ENCODE measurements at regions not wholly inside any gene's neighbourhood (a gene's known extent, or its start where the extent isn't known, plus 50 kb on each side); places are given as distances from the start of the nearest gene placed in this dataset.

GRCh38 chr5:100303216-100303615 lies 232.0 kb upstream of the FAM174A start:
- no peaks in the 10 kb centered on the region for H3K79me2 ChIP-seq (ENCODE audit: control insufficient read depth, insufficient read depth, low read length)
- no peak overlapping the region for H3K9ac ChIP-seq (ENCODE audit: insufficient read depth, low read length)
- no peak overlapping the region for H3K4me2 ChIP-seq (ENCODE audit: extremely low read depth, insufficient read depth, low read length)
- TF ChIP-seq EZH2 (IDR thresholded peaks at IDR 0.05; ENCODE audit: low read length, missing control alignments) (no peak), CTCF (conservative IDR thresholded peaks at IDR 0.05 in 1 of 2, IDR thresholded peaks at IDR 0.05 in 1 of 2; ENCODE audit: low read depth in 1 of 2, low read length in 2 of 2) (no peak)
- no peaks in the 10 kb centered on the region for H3K36me3 ChIP-seq (ENCODE audit: control insufficient read depth, insufficient read depth, low read length)
- H3K4me3 ChIP-seq (replicated peaks in 1 of 4; ENCODE audit: control extremely low read depth in 1 of 4, insufficient read depth in 1 of 4, low read depth in 3 of 4, low read length in 4 of 4): no peak overlapping the region
- DNase-seq (ENCODE audit: low read depth in 2 of 2): no peak
- no peak overlapping the region for H2AFZ ChIP-seq (ENCODE audit: low read length)
- H3K4me1 ChIP-seq (ENCODE audit: control insufficient read depth, extremely low read depth, insufficient read depth, low read length): no peaks in the 10 kb centered on the region
- no peaks in the 10 kb centered on the region for H3K27me3 ChIP-seq (ENCODE audit: control insufficient read depth, insufficient read depth, low read length)
- no peaks in the 10 kb centered on the region for H3K9me3 ChIP-seq (ENCODE audit: control insufficient read depth, insufficient read depth, low read depth, low read length)
- H3K27ac ChIP-seq (ENCODE audit: insufficient read depth, low read length): no peak overlapping the region
- H4K20me1 ChIP-seq (ENCODE audit: control insufficient read depth, extremely low read depth, insufficient read depth, low read length): no peaks in the 10 kb centered on the region

GRCh38 chr5:100299261-100299660 lies 235.9 kb upstream of the FAM174A start:
- no peak overlapping the region for H2AFZ ChIP-seq (ENCODE audit: low read length)
- H3K4me3 ChIP-seq (replicated peaks in 1 of 4; ENCODE audit: control extremely low read depth in 1 of 4, insufficient read depth in 1 of 4, low read depth in 3 of 4, low read length in 4 of 4): no peak overlapping the region
- no peaks in the 10 kb centered on the region for H3K9me3 ChIP-seq (ENCODE audit: control insufficient read depth, insufficient read depth, low read depth, low read length)
- no peaks in the 10 kb centered on the region for H3K79me2 ChIP-seq (ENCODE audit: control insufficient read depth, insufficient read depth, low read length)
- TF ChIP-seq CTCF (conservative IDR thresholded peaks at IDR 0.05 in 1 of 2, IDR thresholded peaks at IDR 0.05 in 1 of 2; ENCODE audit: low read depth in 1 of 2, low read length in 2 of 2) (no peak), EZH2 (IDR thresholded peaks at IDR 0.05; ENCODE audit: low read length, missing control alignments) (no peak)
- no peaks in the 10 kb centered on the region for H3K4me1 ChIP-seq (ENCODE audit: control insufficient read depth, extremely low read depth, insufficient read depth, low read length)
- no peak for DNase-seq (ENCODE audit: low read depth in 2 of 2)
- H3K36me3 ChIP-seq (ENCODE audit: control insufficient read depth, insufficient read depth, low read length): no peaks in the 10 kb centered on the region
- no peak overlapping the region for H3K27ac ChIP-seq (ENCODE audit: insufficient read depth, low read length)
- no peak overlapping the region for H3K4me2 ChIP-seq (ENCODE audit: extremely low read depth, insufficient read depth, low read length)
- H3K27me3 ChIP-seq (ENCODE audit: control insufficient read depth, insufficient read depth, low read length): no peaks in the 10 kb centered on the region
- H4K20me1 ChIP-seq (ENCODE audit: control insufficient read depth, extremely low read depth, insufficient read depth, low read length): no peaks in the 10 kb centered on the region
- no peak overlapping the region for H3K9ac ChIP-seq (ENCODE audit: insufficient read depth, low read length)

- H3K27ac ChIP-seq (ENCODE audit: insufficient read depth, low read length): no peak overlapping the region
- H3K4me1 ChIP-seq (ENCODE audit: control insufficient read depth, extremely low read depth, insufficient read depth, low read length): no peaks in the 10 kb centered on the region
- H3K27me3 ChIP-seq (ENCODE audit: control insufficient read depth, insufficient read depth, low read length): no peaks in the 10 kb centered on the region
- TF ChIP-seq EZH2 (IDR thresholded peaks at IDR 0.05; ENCODE audit: low read length, missing control alignments) (no peak), CTCF (conservative IDR thresholded peaks at IDR 0.05 in 1 of 2, IDR thresholded peaks at IDR 0.05 in 1 of 2; ENCODE audit: low read depth in 1 of 2, low read length in 2 of 2) (no peak)
- H3K79me2 ChIP-seq (ENCODE audit: control insufficient read depth, insufficient read depth, low read length): no peaks in the 10 kb centered on the region
- no peak overlapping the region for H3K4me3 ChIP-seq (replicated peaks in 1 of 4; ENCODE audit: control extremely low read depth in 1 of 4, insufficient read depth in 1 of 4, low read depth in 3 of 4, low read length in 4 of 4)
- no peaks in the 10 kb centered on the region for H3K36me3 ChIP-seq (ENCODE audit: control insufficient read depth, insufficient read depth, low read length)
- H4K20me1 ChIP-seq (ENCODE audit: control insufficient read depth, extremely low read depth, insufficient read depth, low read length): no peaks in the 10 kb centered on the region
- H3K9ac ChIP-seq (ENCODE audit: insufficient read depth, low read length): no peak overlapping the region
- H3K4me2 ChIP-seq (ENCODE audit: extremely low read depth, insufficient read depth, low read length): no peak overlapping the region
- DNase-seq (ENCODE audit: low read depth in 2 of 2): no peak
- H3K9me3 ChIP-seq (ENCODE audit: control insufficient read depth, insufficient read depth, low read depth, low read length): no peaks in the 10 kb centered on the region
- no peak overlapping the region for H2AFZ ChIP-seq (ENCODE audit: low read length)
Measured at GRCh38 chr5:100276071-100276470, 259.1 kb upstream of the FAM174A start.

Measured in fibroblast of lung (primary cell).